ENCODE measurements at regions not wholly inside any gene's neighbourhood (a gene's known extent, or its start where the extent isn't known, plus 50 kb on each side); places are given as distances from the start of the nearest gene placed in this dataset.

DNA sequence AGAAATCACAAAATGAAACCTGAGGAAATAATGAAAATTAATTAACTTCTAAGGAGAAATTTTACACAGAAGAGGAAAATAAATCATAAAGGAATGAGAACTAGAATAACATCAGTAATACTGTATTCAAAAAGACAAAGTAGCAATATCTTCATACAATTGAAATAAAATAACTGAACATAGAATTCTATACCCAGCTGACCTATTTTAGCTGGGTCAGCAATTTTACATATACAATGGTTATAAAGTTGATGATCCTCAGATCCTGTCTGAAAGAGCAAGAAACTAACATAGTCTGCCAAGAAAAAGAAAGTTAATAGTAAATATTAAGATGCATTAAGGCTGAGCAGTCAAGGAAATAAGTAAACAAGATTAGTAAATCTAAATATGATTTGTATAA is 93.0 kb upstream of the P3H2 start:
- TF ChIP-seq, protein P1, sequence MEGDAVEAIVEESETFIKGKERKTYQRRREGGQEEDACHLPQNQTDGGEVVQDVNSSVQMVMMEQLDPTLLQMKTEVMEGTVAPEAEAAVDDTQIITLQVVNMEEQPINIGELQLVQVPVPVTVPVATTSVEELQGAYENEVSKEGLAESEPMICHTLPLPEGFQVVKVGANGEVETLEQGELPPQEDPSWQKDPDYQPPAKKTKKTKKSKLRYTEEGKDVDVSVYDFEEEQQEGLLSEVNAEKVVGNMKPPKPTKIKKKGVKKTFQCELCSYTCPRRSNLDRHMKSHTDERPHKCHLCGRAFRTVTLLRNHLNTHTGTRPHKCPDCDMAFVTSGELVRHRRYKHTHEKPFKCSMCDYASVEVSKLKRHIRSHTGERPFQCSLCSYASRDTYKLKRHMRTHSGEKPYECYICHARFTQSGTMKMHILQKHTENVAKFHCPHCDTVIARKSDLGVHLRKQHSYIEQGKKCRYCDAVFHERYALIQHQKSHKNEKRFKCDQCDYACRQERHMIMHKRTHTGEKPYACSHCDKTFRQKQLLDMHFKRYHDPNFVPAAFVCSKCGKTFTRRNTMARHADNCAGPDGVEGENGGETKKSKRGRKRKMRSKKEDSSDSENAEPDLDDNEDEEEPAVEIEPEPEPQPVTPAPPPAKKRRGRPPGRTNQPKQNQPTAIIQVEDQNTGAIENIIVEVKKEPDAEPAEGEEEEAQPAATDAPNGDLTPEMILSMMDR (conservative IDR thresholded peaks at IDR 0.05 in 1 of 2, IDR thresholded peaks at IDR 0.05 in 1 of 2; ENCODE audit: low read depth in 1 of 2, low read length in 2 of 2) = no peak
- no peak for TF ChIP-seq EZH2 (IDR thresholded peaks at IDR 0.05; ENCODE audit: low read length, missing control alignments)
